ENCODE measurements at regions not wholly inside any gene's neighbourhood (a gene's known extent, or its start where the extent isn't known, plus 50 kb on each side); places are given as distances from the start of the nearest gene placed in this dataset.

- TF ChIP-seq CTCF (conservative IDR thresholded peaks at IDR 0.05; ENCODE audit: low read depth in 2 of 2), result no peak
Measured at GRCh38 chr10:1814556-1814955, 77.2 kb upstream of the ADARB2 start (continued).

- no peak for DNase-seq (ENCODE audit: low spot score)
- no peak for ATAC-seq
- no peak overlapping the region for H3K4me3 Mint-ChIP-seq
Measured at GRCh38 chr10:1809139-1809741, 71.9 kb upstream of the ADARB2 start.

More at GRCh38 chr10:1809139-1809741, 71.9 kb upstream of the ADARB2 start:
- Mint-ChIP-seq H3K27ac (peak overlapping the region; percentile 43; the same call in 1 of the 2 replicates), H3K36me3 (ENCODE audit: low read depth) (no peaks in the 10 kb centered on the region), H3K27me3 (ENCODE audit: insufficient read depth, low read depth, poor library complexity) (peaks cover 3% of the 10 kb centered on the region), H3K4me1 (peaks cover 15% of the 10 kb centered on the region; the same call in 2 of the 3 replicates), H3K9me3 (no peaks in the 10 kb centered on the region; the same call in 2 of the 3 replicates)
- H3K4me1 ChIP-seq (ENCODE audit: insufficient read depth), result peaks cover 13% of the 10 kb centered on the region
- no peak overlapping the region for H2AFZ ChIP-seq
- no peak overlapping the region for H3K4me2 ChIP-seq
- no peak for TF ChIP-seq REST (IDR thresholded peaks at IDR 0.05; ENCODE audit: unreplicated experiment)
- no peak for TF ChIP-seq CTCF (conservative IDR thresholded peaks at IDR 0.05; ENCODE audit: low read depth in 2 of 2)
- no peaks in the 10 kb centered on the region for H3K36me3 ChIP-seq (ENCODE audit: insufficient read depth)
- no peaks in the 10 kb centered on the region for H3K9me2 ChIP-seq (ENCODE audit: insufficient read depth)
- H4K20me1 ChIP-seq (replicated peaks; ENCODE audit: insufficient read depth), result no peaks in the 10 kb centered on the region
- no peaks in the 10 kb centered on the region for H3K27me3 ChIP-seq (ENCODE audit: insufficient read depth)
- no peak overlapping the region for H3K27ac ChIP-seq (ENCODE audit: low read depth)
- H3K4me3 ChIP-seq, result no peak overlapping the region
- no peaks in the 10 kb centered on the region for H3K79me2 ChIP-seq (replicated peaks; ENCODE audit: insufficient read depth)
- H3F3A ChIP-seq (replicated peaks; ENCODE audit: low read depth), result no peaks in the 10 kb centered on the region
